Esophagus squamous epithelium (tissue), 4 donors: ENCODE measurements at regions not wholly inside any gene's neighbourhood (a gene's known extent, or its start where the extent isn't known, plus 50 kb on each side); places are given as distances from the start of the nearest gene placed in this dataset.

ENCODE experiments used
- POLR2A ChIP-seq, 4 donors: fragments of 450-650 bp; IDR thresholded peaks; one replicate each; pipeline ENCODE4 v1.6.1; 2017; ENCODE audit warnings: antibody characterized with exemption in 4 of 4, mild to moderate bottlenecking in 4 of 4, moderate library complexity in 3 of 4
- TF ChIP-seq, protein P1 (sequence below), 6 experiments: fragments of 450-650 bp in 4 of 6; fragments of 200-600 bp in 2 of 6; sonication (generic) in 2 of 6; IDR thresholded peaks; one replicate each; pipeline ENCODE4 v1.5.1; 2016 to 2019; ENCODE audit warnings: antibody characterized with exemption in 6 of 6, mild to moderate bottlenecking in 4 of 6, moderate library complexity in 4 of 6

DNA sequence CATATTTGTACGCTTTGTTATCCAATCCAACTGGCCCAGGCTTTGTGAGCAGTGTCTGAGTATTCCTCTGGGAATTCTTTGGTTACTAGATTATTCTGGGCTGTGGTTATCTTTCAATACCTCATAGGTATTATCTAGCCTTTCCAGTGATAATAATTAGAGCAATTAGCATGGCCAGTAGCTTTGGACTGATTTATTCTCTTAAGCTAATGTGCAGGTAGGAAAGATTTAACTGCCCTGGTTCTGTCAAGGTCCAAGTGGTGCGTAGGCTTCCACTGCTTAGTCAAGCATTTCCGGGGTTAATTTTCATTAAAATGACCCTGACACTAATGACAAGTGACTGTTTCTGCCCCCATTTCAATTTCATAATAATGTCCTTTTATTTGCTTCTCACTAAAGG, 54.2 kb upstream of the PMFBP1 start:
- TF ChIP-seq, protein P1, sequence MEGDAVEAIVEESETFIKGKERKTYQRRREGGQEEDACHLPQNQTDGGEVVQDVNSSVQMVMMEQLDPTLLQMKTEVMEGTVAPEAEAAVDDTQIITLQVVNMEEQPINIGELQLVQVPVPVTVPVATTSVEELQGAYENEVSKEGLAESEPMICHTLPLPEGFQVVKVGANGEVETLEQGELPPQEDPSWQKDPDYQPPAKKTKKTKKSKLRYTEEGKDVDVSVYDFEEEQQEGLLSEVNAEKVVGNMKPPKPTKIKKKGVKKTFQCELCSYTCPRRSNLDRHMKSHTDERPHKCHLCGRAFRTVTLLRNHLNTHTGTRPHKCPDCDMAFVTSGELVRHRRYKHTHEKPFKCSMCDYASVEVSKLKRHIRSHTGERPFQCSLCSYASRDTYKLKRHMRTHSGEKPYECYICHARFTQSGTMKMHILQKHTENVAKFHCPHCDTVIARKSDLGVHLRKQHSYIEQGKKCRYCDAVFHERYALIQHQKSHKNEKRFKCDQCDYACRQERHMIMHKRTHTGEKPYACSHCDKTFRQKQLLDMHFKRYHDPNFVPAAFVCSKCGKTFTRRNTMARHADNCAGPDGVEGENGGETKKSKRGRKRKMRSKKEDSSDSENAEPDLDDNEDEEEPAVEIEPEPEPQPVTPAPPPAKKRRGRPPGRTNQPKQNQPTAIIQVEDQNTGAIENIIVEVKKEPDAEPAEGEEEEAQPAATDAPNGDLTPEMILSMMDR (IDR thresholded peaks at IDR 0.05): no peak
- TF ChIP-seq POLR2A (IDR thresholded peaks at IDR 0.05): no peak
